Lower lobe of right lung (tissue), 2 donors: ENCODE measurements at regions not wholly inside any gene's neighbourhood (a gene's known extent, or its start where the extent isn't known, plus 50 kb on each side); places are given as distances from the start of the nearest gene placed in this dataset.

Experiments
- ATAC-seq, 2 donors: fragments of 200-7000 bp; cut with Tn5 transposase; one replicate each; pipeline ENCODE4 v1.9.1; 2020 to 2022; ENCODE audit warnings: mild to moderate bottlenecking in 2 of 2, moderate library complexity in 2 of 2
- DNase-seq: peaks from one replicate; pipeline ENCODE4 v3.0.0-alpha.2; 2020
- H3K27ac ChIP-seq: fragments of 200-600 bp; one replicate; pipeline ENCODE4 v1.8.0; 2022
- H3K27me3 ChIP-seq: fragments of 200-600 bp; one replicate; pipeline ENCODE4 v1.8.0; 2022; ENCODE audit warnings: low read depth
- H3K36me3 ChIP-seq: fragments of 200-600 bp; one replicate; pipeline ENCODE4 v1.8.0; 2022; ENCODE audit warnings: mild to moderate bottlenecking
- H3K4me1 ChIP-seq: fragments of 200-600 bp; one replicate; pipeline ENCODE4 v1.8.0; 2022
- H3K4me3 ChIP-seq: fragments of 200-600 bp; one replicate; pipeline ENCODE4 v1.8.0; 2022; ENCODE audit warnings: mild to moderate bottlenecking
- H3K9me3 ChIP-seq: fragments of 200-600 bp; one replicate; pipeline ENCODE4 v1.8.0; 2022
- intact Hi-C: fragments of 100-400 bp; cut with DNase I; formaldehyde crosslinking; loops from one replicate; pipeline ENCODE4 v1.11.0; 2022
- TF ChIP-seq, protein P1 (sequence below): fragments of 200-600 bp; IDR thresholded peaks from one replicate; pipeline ENCODE4 v1.8.0; 2022; ENCODE audit warnings: antibody characterized with exemption, mild to moderate bottlenecking
- donor health status: DM: no; HTN: yes; CAD: no; lungs with severe emphysema.

DNA sequence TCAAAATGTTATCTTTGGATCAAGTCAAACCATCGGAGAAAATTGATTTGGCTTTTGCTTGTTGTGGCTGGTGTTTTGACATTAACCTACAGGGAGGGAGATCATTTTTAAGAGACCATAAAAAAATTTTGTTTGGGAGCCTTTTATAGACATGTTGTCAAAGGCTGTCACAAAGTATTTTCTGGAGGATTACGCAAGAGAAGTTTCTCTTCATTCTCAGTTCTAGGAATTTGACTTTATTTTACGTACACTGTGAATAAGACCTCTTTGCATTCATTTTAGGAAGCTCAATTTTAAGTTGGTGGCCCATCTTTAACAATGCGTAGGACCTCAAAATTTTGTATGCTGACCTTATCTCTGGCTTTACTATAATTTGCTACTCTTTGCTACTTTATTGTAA, 50.2 kb upstream of the SLC44A1 start:
- H3K9me3 ChIP-seq, result no peaks in the 10 kb centered on the region
- intact Hi-C loops, result no loop called here
- no peak overlapping the region for H3K27ac ChIP-seq
- TF ChIP-seq, protein P1, sequence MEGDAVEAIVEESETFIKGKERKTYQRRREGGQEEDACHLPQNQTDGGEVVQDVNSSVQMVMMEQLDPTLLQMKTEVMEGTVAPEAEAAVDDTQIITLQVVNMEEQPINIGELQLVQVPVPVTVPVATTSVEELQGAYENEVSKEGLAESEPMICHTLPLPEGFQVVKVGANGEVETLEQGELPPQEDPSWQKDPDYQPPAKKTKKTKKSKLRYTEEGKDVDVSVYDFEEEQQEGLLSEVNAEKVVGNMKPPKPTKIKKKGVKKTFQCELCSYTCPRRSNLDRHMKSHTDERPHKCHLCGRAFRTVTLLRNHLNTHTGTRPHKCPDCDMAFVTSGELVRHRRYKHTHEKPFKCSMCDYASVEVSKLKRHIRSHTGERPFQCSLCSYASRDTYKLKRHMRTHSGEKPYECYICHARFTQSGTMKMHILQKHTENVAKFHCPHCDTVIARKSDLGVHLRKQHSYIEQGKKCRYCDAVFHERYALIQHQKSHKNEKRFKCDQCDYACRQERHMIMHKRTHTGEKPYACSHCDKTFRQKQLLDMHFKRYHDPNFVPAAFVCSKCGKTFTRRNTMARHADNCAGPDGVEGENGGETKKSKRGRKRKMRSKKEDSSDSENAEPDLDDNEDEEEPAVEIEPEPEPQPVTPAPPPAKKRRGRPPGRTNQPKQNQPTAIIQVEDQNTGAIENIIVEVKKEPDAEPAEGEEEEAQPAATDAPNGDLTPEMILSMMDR, result no peak
- H3K4me3 ChIP-seq, result no peak overlapping the region
- H3K27me3 ChIP-seq, result no peaks in the 10 kb centered on the region
- DNase-seq, result no peak
- peaks cover 30% of the 10 kb centered on the region for H3K4me1 ChIP-seq
- no peaks in the 10 kb centered on the region for H3K36me3 ChIP-seq
- no peak for ATAC-seq
